Trophoblast cell (in vitro differentiated cells and primary cell): ENCODE measurements at regions not wholly inside any gene's neighbourhood (a gene's known extent, or its start where the extent isn't known, plus 50 kb on each side); places are given as distances from the start of the nearest gene placed in this dataset.

Source experiments
- DNase-seq, 2 donors: peaks; one replicate each; pipeline ENCODE4 v3.0.0-alpha.2; 2016
- H2AFZ ChIP-seq: 2 replicates; pipeline ENCODE4 v1.6.1; 2013; ENCODE audit warnings: low read length, moderate library complexity, mild to moderate bottlenecking; ENCODE audit not compliant: insufficient read depth, poor library complexity
- H2AK5ac ChIP-seq: 2 replicates; pipeline ENCODE4 v1.6.1; 2013; ENCODE audit warnings: mild to moderate bottlenecking, low read length
- H2BK120ac ChIP-seq: 2 replicates; pipeline ENCODE4 v1.6.1; 2013; ENCODE audit warnings: low read length, mild to moderate bottlenecking, moderate library complexity; ENCODE audit not compliant: insufficient read depth, poor library complexity
- H2BK12ac ChIP-seq: 2 replicates; pipeline ENCODE4 v1.6.1; 2013; ENCODE audit warnings: mild to moderate bottlenecking, low read length, moderate library complexity
- H2BK5ac ChIP-seq: 2 replicates; pipeline ENCODE4 v1.6.1; 2013; ENCODE audit warnings: low read length, low read depth, moderate library complexity, mild to moderate bottlenecking; ENCODE audit not compliant: poor library complexity
- H3K14ac ChIP-seq: 2 replicates; pipeline ENCODE4 v1.6.1; 2013; ENCODE audit warnings: mild to moderate bottlenecking, low read length
- H3K18ac ChIP-seq: 2 replicates; pipeline ENCODE4 v1.6.1; 2013; ENCODE audit warnings: mild to moderate bottlenecking, low read length
- H3K23ac ChIP-seq: 2 replicates; pipeline ENCODE4 v1.6.1; 2013; ENCODE audit warnings: low read length
- H3K27ac ChIP-seq: 2 replicates; pipeline ENCODE4 v1.5.1; 2013; ENCODE audit warnings: low read depth, mild to moderate bottlenecking, inconsistent platforms, low read length, moderate library complexity
- H3K27me3 ChIP-seq: 2 replicates; pipeline ENCODE4 v1.6.1; 2013; ENCODE audit warnings: inconsistent platforms, mild to moderate bottlenecking, low read length, moderate library complexity; ENCODE audit not compliant: insufficient read depth
- H3K36me3 ChIP-seq, 2 experiments: 1 replicate in 1 of 2; 2 replicates in 1 of 2; pipeline ENCODE4 v1.6.1; 2013; ENCODE audit warnings: low read length in 2 of 2, mild to moderate bottlenecking in 2 of 2, moderate library complexity in 1 of 2; ENCODE audit not compliant: insufficient read depth in 2 of 2, control insufficient read depth in 1 of 2
- H3K4ac ChIP-seq: 2 replicates; pipeline ENCODE4 v1.6.1; 2013; ENCODE audit warnings: low read depth, mild to moderate bottlenecking, low read length, moderate library complexity
- H3K4me1 ChIP-seq, 2 experiments: 1 replicate in 1 of 2; 2 replicates in 1 of 2; pipeline ENCODE4 v1.6.1; 2013; ENCODE audit warnings: low read length in 2 of 2, mild to moderate bottlenecking in 2 of 2, moderate library complexity in 1 of 2; ENCODE audit not compliant: insufficient read depth in 2 of 2, control insufficient read depth in 1 of 2
- H3K4me2 ChIP-seq: 2 replicates; pipeline ENCODE4 v1.6.1; 2013; ENCODE audit warnings: inconsistent platforms, mild to moderate bottlenecking, low read length, moderate library complexity
- H3K4me3 ChIP-seq: 2 replicates; pipeline ENCODE4 v1.5.1; 2013; ENCODE audit warnings: mild to moderate bottlenecking, low read depth, low read length, inconsistent platforms
- H3K79me1 ChIP-seq: one replicate; pipeline ENCODE4 v1.6.1; 2013; ENCODE audit warnings: low read length
- H3K79me2 ChIP-seq: 2 replicates; pipeline ENCODE4 v1.6.1; 2013; ENCODE audit warnings: low read length, mild to moderate bottlenecking; ENCODE audit not compliant: control insufficient read depth, insufficient read depth, poor library complexity
- H3K9ac ChIP-seq: 2 replicates; pipeline ENCODE4 v1.6.1; 2013; ENCODE audit warnings: mild to moderate bottlenecking, low read length
- H3K9me3 ChIP-seq: 2 replicates; pipeline ENCODE4 v1.6.1; 2013; ENCODE audit warnings: low read depth, mild to moderate bottlenecking, control low read depth, inconsistent platforms, low read length; ENCODE audit not compliant: insufficient read depth
- H4K12ac ChIP-seq: 2 replicates; pipeline ENCODE4 v1.6.1; 2013; ENCODE audit warnings: low read depth, mild to moderate bottlenecking, low read length, moderate library complexity
- H4K8ac ChIP-seq: 2 replicates; pipeline ENCODE4 v1.6.1; 2013; ENCODE audit warnings: low read depth, mild to moderate bottlenecking, low read length, moderate library complexity
- H4K91ac ChIP-seq: one replicate; pipeline ENCODE4 v1.6.1; 2013; ENCODE audit warnings: low read depth, mild to moderate bottlenecking, low read length, moderate library complexity
- WGBS: extraction: QIAGEN DNeasy Blood & Tissue Kit; methylation state at CpG from one replicate; pipeline ENCODE4 v1.1.7; 2013; ENCODE audit warnings: missing lambda C conversion rate; ENCODE audit not compliant: insufficient read length, insufficient coverage; ENCODE audit errors: extremely low coverage; 5-methylcytosine and 5-hydroxymethylcytosine counted together

- no peak overlapping the region for H2BK12ac ChIP-seq
- H3K4me3 ChIP-seq = no peak overlapping the region
- H3K27ac ChIP-seq = no peak overlapping the region
- no peak overlapping the region for H3K14ac ChIP-seq
- DNase-seq = peak in 1 of 2 donors; percentile 63
- no peaks in the 10 kb centered on the region for H3K27me3 ChIP-seq
- H3K23ac ChIP-seq = no peak overlapping the region
- H3K36me3 ChIP-seq = no peaks in the 10 kb centered on the region
- no peak overlapping the region for H2BK120ac ChIP-seq
- no peaks in the 10 kb centered on the region for H3K79me2 ChIP-seq
- H4K91ac ChIP-seq = no peak overlapping the region
- WGBS = no CpG with 5 or more reads among the region's 7 CpGs
- no peak overlapping the region for H3K9ac ChIP-seq
- H3K18ac ChIP-seq = no peak overlapping the region
- H3K9me3 ChIP-seq = peaks cover 2% of the 10 kb centered on the region
- no peak overlapping the region for H4K8ac ChIP-seq
- no peaks in the 10 kb centered on the region for H3K4me1 ChIP-seq
- no peak overlapping the region for H3K4ac ChIP-seq
- H2BK5ac ChIP-seq = no peak overlapping the region
- no peak overlapping the region for H2AK5ac ChIP-seq
- H3K79me1 ChIP-seq = no peaks in the 10 kb centered on the region
- no peak overlapping the region for H2AFZ ChIP-seq
- no peak overlapping the region for H4K12ac ChIP-seq
- no peak overlapping the region for H3K4me2 ChIP-seq
Observed at GRCh38 chr2:46831051-46831868, 84.3 kb downstream of the MCFD2 start.

- Histone ChIP-seq H3K14ac (no peak overlapping the region), H3K79me1 (no peaks in the 10 kb centered on the region), H3K23ac (no peak overlapping the region), H3K79me2 (no peaks in the 10 kb centered on the region), H3K4ac (no peak overlapping the region), H3K4me2 (no peak overlapping the region), H2AFZ (no peak overlapping the region), H3K4me3 (no peak overlapping the region), H2BK12ac (no peak overlapping the region), H4K12ac (no peak overlapping the region), H2BK5ac (no peak overlapping the region), H3K9ac (no peak overlapping the region), H4K8ac (no peak overlapping the region), H3K18ac (no peak overlapping the region), H3K4me1 (no peaks in the 10 kb centered on the region), H2BK120ac (no peak overlapping the region), H3K9me3 (peaks cover 2% of the 10 kb centered on the region), H3K27me3 (no peaks in the 10 kb centered on the region), H4K91ac (no peak overlapping the region), H2AK5ac (no peak overlapping the region), H3K36me3 (no peaks in the 10 kb centered on the region), H3K27ac (no peak overlapping the region)
- no CpG with 5 or more reads among the region's 12 CpGs for WGBS
- no peak for DNase-seq
Observed at GRCh38 chr2:46829231-46829995, 86.2 kb downstream of the MCFD2 start.

- no CpG with 5 or more reads among the region's 2 CpGs for WGBS
- H4K12ac ChIP-seq = no peak overlapping the region
- no peak overlapping the region for H2BK5ac ChIP-seq
- H2AK5ac ChIP-seq = no peak overlapping the region
- no peak for DNase-seq
- no peak overlapping the region for H3K4ac ChIP-seq
- H3K36me3 ChIP-seq = no peaks in the 10 kb centered on the region
- no peak overlapping the region for H2AFZ ChIP-seq
- H3K14ac ChIP-seq = no peak overlapping the region
- no peak overlapping the region for H3K4me3 ChIP-seq
- no peak overlapping the region for H3K23ac ChIP-seq
- no peak overlapping the region for H2BK12ac ChIP-seq
- H3K79me2 ChIP-seq = no peaks in the 10 kb centered on the region
- no peak overlapping the region for H3K27ac ChIP-seq
- no peak overlapping the region for H4K91ac ChIP-seq
- no peak overlapping the region for H3K4me2 ChIP-seq
- H3K9me3 ChIP-seq = peaks cover 2% of the 10 kb centered on the region
- no peak overlapping the region for H3K18ac ChIP-seq
- H3K79me1 ChIP-seq = no peaks in the 10 kb centered on the region
- no peak overlapping the region for H2BK120ac ChIP-seq
- no peak overlapping the region for H4K8ac ChIP-seq
- no peaks in the 10 kb centered on the region for H3K4me1 ChIP-seq
- H3K27me3 ChIP-seq = no peaks in the 10 kb centered on the region
- H3K9ac ChIP-seq = no peak overlapping the region
Observed at GRCh38 chr2:46828491-46829230, 86.9 kb downstream of the MCFD2 start.

GRCh38 chr2:46828135-46828438, 87.5 kb downstream of the MCFD2 start:
- no peak overlapping the region for H4K8ac ChIP-seq
- H3K9ac ChIP-seq = no peak overlapping the region
- H3K27me3 ChIP-seq = no peaks in the 10 kb centered on the region
- no peak overlapping the region for H3K14ac ChIP-seq
- no peak overlapping the region for H4K91ac ChIP-seq
- no peak overlapping the region for H2AFZ ChIP-seq
- no CpG with 5 or more reads among the region's 3 CpGs for WGBS
- no peak overlapping the region for H3K23ac ChIP-seq
- no peak overlapping the region for H4K12ac ChIP-seq
- H3K27ac ChIP-seq = no peak overlapping the region
- no peak overlapping the region for H2BK5ac ChIP-seq
- H3K4me1 ChIP-seq = no peaks in the 10 kb centered on the region
- H3K36me3 ChIP-seq = no peaks in the 10 kb centered on the region
- no peaks in the 10 kb centered on the region for H3K79me2 ChIP-seq
- H3K9me3 ChIP-seq = peaks cover 2% of the 10 kb centered on the region
- no peak overlapping the region for H2AK5ac ChIP-seq
- DNase-seq = no peak
- H2BK12ac ChIP-seq = no peak overlapping the region
- H3K4me3 ChIP-seq = no peak overlapping the region
- no peak overlapping the region for H3K4me2 ChIP-seq
- H3K79me1 ChIP-seq = no peaks in the 10 kb centered on the region
- no peak overlapping the region for H3K18ac ChIP-seq
- no peak overlapping the region for H3K4ac ChIP-seq
- H2BK120ac ChIP-seq = no peak overlapping the region
